Bronchial epithelial cell (primary cell): ENCODE measurements at regions not wholly inside any gene's neighbourhood (a gene's known extent, or its start where the extent isn't known, plus 50 kb on each side); places are given as distances from the start of the nearest gene placed in this dataset.

Experiments
- DNase-seq: peaks from one replicate; pipeline ENCODE4 v3.0.0-alpha.2; 2010; ENCODE audit warnings: low read depth
- FAIRE-seq: peaks from 2 replicates; lab custom pipeline; 2011; peaks lifted over from hg19 to GRCh38; lab: Jason Lieb, UNC
- H3K27me3 ChIP-seq: 2 replicates; pipeline ENCODE4 v1.5.1; 2011; ENCODE audit warnings: low read length; ENCODE audit not compliant: control insufficient read depth, insufficient read depth
- H3K36me3 ChIP-seq: 2 replicates; pipeline ENCODE4 v1.5.1; 2011; ENCODE audit warnings: low read length; ENCODE audit not compliant: control insufficient read depth, insufficient read depth
- H3K4me3 ChIP-seq: 2 replicates; pipeline ENCODE4 v1.5.1; 2011; ENCODE audit warnings: mild to moderate bottlenecking, low read depth, low read length, control low read depth
- TF ChIP-seq, protein P1 (sequence below): IDR thresholded peaks from 2 replicates; pipeline ENCODE4 v1.5.1; 2011; ENCODE audit warnings: mild to moderate bottlenecking, moderate library complexity, low read length, control low read depth, inconsistent platforms; ENCODE audit not compliant: insufficient read depth, severe bottlenecking

DNA sequence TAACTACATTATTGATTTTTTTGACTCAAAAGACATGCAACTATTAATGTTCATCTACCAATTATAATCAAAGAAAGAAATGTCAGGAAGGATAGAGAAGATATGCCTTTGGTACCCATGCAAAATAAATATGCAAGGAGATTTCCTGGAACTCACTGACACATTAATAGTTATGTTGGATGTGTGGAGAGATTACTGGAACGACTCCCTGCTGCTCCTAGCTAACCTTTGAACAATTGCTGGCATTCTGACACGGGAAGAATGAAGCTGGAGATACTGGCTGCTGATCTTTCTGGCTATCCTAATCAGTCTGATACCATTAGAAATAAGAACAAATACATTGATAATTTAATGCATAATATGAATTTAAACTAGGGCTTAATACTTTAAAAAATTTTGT is 507.9 kb upstream of the NRG3 start:
- Histone ChIP-seq H3K36me3 (no peaks in the 10 kb centered on the region), H3K4me3 (no peak overlapping the region), H3K27me3 (no peaks in the 10 kb centered on the region)
- no peak for FAIRE-seq
- DNase-seq: no peak
- TF ChIP-seq, protein P1, sequence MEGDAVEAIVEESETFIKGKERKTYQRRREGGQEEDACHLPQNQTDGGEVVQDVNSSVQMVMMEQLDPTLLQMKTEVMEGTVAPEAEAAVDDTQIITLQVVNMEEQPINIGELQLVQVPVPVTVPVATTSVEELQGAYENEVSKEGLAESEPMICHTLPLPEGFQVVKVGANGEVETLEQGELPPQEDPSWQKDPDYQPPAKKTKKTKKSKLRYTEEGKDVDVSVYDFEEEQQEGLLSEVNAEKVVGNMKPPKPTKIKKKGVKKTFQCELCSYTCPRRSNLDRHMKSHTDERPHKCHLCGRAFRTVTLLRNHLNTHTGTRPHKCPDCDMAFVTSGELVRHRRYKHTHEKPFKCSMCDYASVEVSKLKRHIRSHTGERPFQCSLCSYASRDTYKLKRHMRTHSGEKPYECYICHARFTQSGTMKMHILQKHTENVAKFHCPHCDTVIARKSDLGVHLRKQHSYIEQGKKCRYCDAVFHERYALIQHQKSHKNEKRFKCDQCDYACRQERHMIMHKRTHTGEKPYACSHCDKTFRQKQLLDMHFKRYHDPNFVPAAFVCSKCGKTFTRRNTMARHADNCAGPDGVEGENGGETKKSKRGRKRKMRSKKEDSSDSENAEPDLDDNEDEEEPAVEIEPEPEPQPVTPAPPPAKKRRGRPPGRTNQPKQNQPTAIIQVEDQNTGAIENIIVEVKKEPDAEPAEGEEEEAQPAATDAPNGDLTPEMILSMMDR: no peak

DNA sequence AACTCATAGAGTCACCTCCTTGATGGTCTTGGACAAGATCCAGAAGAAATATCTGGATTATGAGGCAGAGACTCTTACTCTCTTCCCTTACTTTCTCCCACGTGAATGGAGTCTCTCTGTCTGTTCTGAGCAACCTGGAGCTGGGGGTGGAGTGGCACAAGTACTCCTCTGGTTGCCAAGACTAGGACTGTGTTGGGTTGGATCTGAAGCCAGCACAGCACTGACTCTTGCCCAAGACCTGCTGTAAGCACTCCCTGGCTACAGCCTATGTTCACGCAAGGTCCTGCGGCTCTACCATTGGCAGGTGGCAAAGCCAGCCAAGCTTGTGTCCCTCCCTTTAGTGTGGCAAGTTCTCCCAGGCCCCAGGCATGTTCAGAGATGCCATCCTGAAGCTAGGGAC is 488.2 kb upstream of the NRG3 start:
- H3K4me3 ChIP-seq: no peak overlapping the region
- FAIRE-seq (no peak), DNase-seq (no peak)
- H3K27me3 ChIP-seq: no peaks in the 10 kb centered on the region
- H3K36me3 ChIP-seq: no peaks in the 10 kb centered on the region
- TF ChIP-seq, protein P1: no peak

DNA sequence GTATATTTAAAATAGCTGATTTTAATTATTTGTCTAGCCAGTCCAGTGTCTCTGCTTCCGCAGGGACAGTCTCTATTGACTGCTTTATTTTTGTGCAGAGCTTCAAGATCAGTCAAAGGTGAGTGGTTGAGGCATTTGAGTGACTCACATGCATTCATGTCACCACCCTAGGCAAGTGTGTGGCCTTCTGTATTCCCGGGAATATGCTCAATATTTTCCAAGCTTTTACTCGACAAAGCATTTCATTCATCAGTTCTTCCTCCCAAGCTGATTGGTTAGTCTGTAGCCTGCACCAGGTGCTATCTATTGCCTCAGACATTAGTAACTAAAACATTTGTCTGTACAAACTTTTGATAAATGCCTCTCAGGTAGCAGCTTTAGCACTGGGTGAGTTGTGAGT is 471.5 kb upstream of the NRG3 start:
- Histone ChIP-seq H3K36me3 (no peaks in the 10 kb centered on the region), H3K27me3 (no peaks in the 10 kb centered on the region), H3K4me3 (no peak overlapping the region)
- TF ChIP-seq, protein P1: no peak
- DNase-seq (no peak), FAIRE-seq (no peak)

DNA sequence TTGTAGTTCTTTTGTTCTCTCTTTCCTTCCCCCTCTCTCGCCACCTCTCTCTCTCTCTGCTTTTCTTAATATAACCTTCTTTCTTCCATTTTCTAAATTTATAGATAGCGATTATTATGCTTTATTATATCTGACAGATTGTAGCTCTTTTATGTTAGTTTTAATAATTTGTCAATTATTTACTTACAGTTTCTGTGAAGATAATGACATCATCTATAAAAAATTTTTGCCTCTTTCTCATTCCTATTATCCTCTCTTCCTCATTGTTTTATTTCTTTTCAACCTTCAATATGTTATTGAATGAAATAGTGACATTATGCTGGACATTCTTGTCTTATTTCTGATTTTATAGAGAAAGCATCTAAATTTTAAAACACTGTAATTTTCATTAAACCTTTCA is 469.6 kb upstream of the NRG3 start:
- no peak overlapping the region for H3K4me3 ChIP-seq
- DNase-seq: no peak
- TF ChIP-seq, protein P1: no peak
- no peak for FAIRE-seq
- H3K36me3 ChIP-seq: no peaks in the 10 kb centered on the region
- H3K27me3 ChIP-seq: no peaks in the 10 kb centered on the region

DNA sequence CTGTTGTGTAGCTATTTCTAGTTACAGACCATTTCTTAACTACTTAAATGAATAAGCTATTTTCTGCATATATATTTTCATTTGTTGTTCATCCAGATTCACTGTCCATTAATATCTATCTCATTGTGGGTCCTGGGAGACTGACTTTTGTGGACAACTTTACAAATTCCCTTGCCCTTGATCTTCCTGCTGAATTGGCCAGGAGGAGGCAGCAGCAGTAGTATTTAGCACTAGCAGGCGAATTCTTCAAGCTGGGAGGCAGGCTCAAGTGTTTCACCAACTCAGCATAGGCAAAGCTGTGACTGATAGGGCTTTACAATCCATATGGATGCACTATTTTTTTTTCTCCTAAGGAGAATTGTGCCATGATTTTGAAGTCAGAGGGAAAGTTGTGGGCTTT is 461.0 kb upstream of the NRG3 start:
- no peaks in the 10 kb centered on the region for H3K27me3 ChIP-seq
- FAIRE-seq (no peak), DNase-seq (no peak)
- TF ChIP-seq, protein P1: no peak
- H3K4me3 ChIP-seq: no peak overlapping the region
- H3K36me3 ChIP-seq: no peaks in the 10 kb centered on the region

DNA sequence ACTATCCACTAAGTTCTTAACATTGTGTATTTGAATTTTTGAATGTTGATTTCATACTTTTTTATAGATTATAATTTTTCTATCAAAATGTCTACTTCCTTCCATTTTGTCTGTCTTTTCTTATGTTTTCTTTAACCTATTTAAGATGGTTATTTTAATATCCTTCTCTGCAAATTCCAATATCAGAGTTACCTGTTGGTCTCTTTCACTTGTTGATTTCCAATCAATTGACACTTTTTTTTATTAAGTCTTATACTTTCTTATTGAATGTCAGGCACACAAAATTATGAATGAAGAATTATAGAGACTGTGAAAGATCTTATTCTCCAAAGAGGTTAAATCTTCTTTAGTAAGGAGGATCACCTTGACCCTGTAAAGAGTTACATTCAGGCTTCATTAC is 448.3 kb upstream of the NRG3 start:
- no peaks in the 10 kb centered on the region for H3K36me3 ChIP-seq

More for the DNA sequence above, 448.3 kb upstream of the NRG3 start:
- Histone ChIP-seq H3K27me3 (no peaks in the 10 kb centered on the region), H3K4me3 (no peak overlapping the region)
- FAIRE-seq (no peak), DNase-seq (no peak)
- TF ChIP-seq, protein P1: no peak
